Glutamatergic neuron (in vitro differentiated cells): ENCODE measurements at regions not wholly inside any gene's neighbourhood (a gene's known extent, or its start where the extent isn't known, plus 50 kb on each side); places are given as distances from the start of the nearest gene placed in this dataset.

Experiments used
- DNase-seq: peaks from one replicate; pipeline ENCODE4 v3.0.0; 2022
- H3K27ac Mint-ChIP-seq: one replicate; pipeline ENCODE4 v1.8.0; 2020; ENCODE audit warnings: mild to moderate bottlenecking, mixed read lengths, inconsistent platforms; ENCODE audit not compliant: unreplicated experiment
- H3K27me3 Mint-ChIP-seq: one replicate; pipeline ENCODE4 v1.8.0; 2020; ENCODE audit warnings: mild to moderate bottlenecking, moderate library complexity, mixed read lengths, inconsistent platforms; ENCODE audit not compliant: unreplicated experiment
- H3K36me3 Mint-ChIP-seq: one replicate; pipeline ENCODE4 v1.8.0; 2020; ENCODE audit warnings: mild to moderate bottlenecking, mixed read lengths, inconsistent platforms; ENCODE audit not compliant: unreplicated experiment
- H3K4me1 Mint-ChIP-seq: one replicate; pipeline ENCODE4 v1.8.0; 2020; ENCODE audit warnings: mild to moderate bottlenecking, low read depth, mixed read lengths, inconsistent platforms; ENCODE audit not compliant: unreplicated experiment
- H3K4me3 Mint-ChIP-seq: one replicate; pipeline ENCODE4 v1.8.0; 2020; ENCODE audit warnings: mild to moderate bottlenecking, mixed read lengths, inconsistent platforms; ENCODE audit not compliant: unreplicated experiment
- H3K9me3 Mint-ChIP-seq: one replicate; pipeline ENCODE4 v1.8.0; 2020; ENCODE audit warnings: mild to moderate bottlenecking, moderate library complexity, mixed read lengths, inconsistent platforms; ENCODE audit not compliant: unreplicated experiment
- TF ChIP-seq, protein P1 (sequence below): fragments of 200-600 bp; sonication (generic); IDR thresholded peaks from one replicate; pipeline ENCODE4 v1.5.0; 2021; ENCODE audit not compliant: partially characterized antibody, unreplicated experiment

DNA sequence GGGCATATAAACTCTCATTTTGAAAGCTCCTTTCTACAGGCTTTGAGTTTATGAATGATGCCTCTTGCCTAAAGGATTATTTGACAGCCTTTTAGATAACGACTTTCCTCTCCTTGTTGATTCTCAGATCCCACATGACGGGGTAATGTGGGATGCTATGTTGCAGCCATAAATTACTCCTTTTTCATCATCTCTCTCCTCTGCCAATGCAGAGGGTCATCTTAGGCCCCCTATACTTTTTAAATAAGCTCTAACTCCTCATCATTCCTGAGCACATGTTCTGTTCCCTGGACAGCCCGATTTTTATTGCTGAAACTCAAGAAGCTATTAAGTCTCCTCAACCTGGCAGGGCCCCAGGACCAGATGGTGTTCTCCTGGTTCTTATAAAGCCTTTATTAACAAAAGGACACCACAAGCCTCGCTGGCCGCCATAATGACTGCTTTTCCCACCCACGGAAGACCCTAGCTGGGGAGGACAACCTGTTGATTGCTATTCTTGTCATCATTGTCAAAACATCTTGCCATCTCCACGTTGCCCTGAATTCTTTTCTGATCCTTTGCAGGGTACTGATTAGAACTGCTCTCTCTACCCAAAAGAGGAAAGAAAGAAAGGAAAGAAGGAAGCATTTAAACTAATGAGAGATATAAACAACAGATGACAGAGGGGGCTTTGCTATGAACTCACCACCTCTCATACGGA is 150.7 kb downstream of the DHX15 start:
- Mint-ChIP-seq H3K4me1 (no peaks in the 10 kb centered on the region), H3K4me3 (no peak overlapping the region), H3K9me3 (no peaks in the 10 kb centered on the region), H3K36me3 (peaks cover 5% of the 10 kb centered on the region), H3K27me3 (no peaks in the 10 kb centered on the region), H3K27ac (no peak overlapping the region)
- DNase-seq, result no peak
- TF ChIP-seq, protein P1, sequence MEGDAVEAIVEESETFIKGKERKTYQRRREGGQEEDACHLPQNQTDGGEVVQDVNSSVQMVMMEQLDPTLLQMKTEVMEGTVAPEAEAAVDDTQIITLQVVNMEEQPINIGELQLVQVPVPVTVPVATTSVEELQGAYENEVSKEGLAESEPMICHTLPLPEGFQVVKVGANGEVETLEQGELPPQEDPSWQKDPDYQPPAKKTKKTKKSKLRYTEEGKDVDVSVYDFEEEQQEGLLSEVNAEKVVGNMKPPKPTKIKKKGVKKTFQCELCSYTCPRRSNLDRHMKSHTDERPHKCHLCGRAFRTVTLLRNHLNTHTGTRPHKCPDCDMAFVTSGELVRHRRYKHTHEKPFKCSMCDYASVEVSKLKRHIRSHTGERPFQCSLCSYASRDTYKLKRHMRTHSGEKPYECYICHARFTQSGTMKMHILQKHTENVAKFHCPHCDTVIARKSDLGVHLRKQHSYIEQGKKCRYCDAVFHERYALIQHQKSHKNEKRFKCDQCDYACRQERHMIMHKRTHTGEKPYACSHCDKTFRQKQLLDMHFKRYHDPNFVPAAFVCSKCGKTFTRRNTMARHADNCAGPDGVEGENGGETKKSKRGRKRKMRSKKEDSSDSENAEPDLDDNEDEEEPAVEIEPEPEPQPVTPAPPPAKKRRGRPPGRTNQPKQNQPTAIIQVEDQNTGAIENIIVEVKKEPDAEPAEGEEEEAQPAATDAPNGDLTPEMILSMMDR, result no peak

DNA sequence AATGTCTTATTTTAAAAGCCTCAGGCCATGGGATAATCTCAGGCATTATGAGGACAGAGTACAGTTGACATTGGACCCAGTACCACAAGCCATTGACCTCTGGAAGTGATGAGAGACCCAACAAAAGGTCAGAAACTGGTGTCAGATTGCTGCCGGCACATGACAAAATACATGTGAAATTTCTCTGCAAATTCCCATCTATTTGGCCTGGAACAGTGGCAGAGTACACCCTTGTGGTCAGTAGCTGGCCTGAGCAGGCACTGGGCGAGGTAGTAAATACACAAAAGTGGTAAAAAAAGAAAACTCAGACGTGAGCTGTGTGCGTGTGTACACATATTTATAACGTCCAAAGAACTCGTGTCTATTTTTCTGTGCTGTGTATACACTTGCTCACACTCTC is 155.5 kb downstream of the DHX15 start:
- H3K9me3 Mint-ChIP-seq, result no peaks in the 10 kb centered on the region
- TF ChIP-seq, protein P1, result no peak
- peaks cover 2% of the 10 kb centered on the region for H3K27me3 Mint-ChIP-seq
- H3K4me1 Mint-ChIP-seq, result no peaks in the 10 kb centered on the region
- no peak overlapping the region for H3K4me3 Mint-ChIP-seq
- no peak overlapping the region for H3K27ac Mint-ChIP-seq
- DNase-seq, result no peak
- peaks cover 5% of the 10 kb centered on the region for H3K36me3 Mint-ChIP-seq

DNA sequence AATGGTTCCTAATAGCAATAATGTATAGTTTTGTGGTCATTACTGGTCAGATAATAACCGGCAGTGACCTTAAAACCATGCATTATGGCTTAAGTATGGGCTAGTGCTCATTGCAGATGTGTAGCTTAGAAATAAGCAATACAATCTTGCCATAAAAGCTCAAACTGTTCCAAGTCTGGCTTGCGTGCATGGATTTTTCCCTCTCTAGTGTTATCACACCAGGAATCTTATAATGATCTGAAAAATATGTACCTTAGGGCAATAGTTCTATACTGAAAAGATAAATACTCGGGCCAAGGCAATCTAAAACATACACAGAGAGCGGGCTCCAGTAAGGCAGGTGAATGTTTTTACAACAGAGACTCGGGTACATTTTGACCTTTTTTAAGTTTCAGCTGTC is 157.8 kb downstream of the DHX15 start:
- Mint-ChIP-seq H3K36me3 (no peaks in the 10 kb centered on the region), H3K9me3 (no peaks in the 10 kb centered on the region), H3K27ac (no peak overlapping the region)

DNA sequence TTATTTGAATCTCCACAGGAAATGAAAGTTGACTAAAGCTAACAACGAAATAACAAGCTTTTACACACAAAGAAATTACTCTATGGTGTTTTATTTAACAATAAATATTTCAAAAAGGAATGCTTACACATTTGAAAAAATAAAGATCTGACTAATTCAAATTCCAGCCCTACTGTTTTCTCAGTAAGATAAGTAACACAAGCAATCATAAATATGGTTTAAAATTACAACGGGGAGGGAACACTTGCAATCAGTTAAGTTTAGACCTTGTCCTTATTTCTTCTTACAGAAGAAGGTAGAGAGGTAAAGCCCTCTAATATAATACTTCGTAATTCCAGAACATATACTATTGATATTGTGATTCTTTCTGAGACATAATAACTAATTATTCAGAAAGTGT is 158.5 kb downstream of the DHX15 start:
- Mint-ChIP-seq H3K36me3 (no peaks in the 10 kb centered on the region), H3K27ac (no peak overlapping the region), H3K4me1 (no peaks in the 10 kb centered on the region), H3K27me3 (peaks cover 2% of the 10 kb centered on the region), H3K9me3 (no peaks in the 10 kb centered on the region), H3K4me3 (no peak overlapping the region)
- DNase-seq, result no peak
- TF ChIP-seq, protein P1, result no peak

More for the DNA sequence above, 157.8 kb downstream of the DHX15 start:
- TF ChIP-seq, protein P1, result no peak
- H3K27me3 Mint-ChIP-seq, result peaks cover 2% of the 10 kb centered on the region
- no peaks in the 10 kb centered on the region for H3K4me1 Mint-ChIP-seq
- no peak overlapping the region for H3K4me3 Mint-ChIP-seq
- DNase-seq, result no peak

DNA sequence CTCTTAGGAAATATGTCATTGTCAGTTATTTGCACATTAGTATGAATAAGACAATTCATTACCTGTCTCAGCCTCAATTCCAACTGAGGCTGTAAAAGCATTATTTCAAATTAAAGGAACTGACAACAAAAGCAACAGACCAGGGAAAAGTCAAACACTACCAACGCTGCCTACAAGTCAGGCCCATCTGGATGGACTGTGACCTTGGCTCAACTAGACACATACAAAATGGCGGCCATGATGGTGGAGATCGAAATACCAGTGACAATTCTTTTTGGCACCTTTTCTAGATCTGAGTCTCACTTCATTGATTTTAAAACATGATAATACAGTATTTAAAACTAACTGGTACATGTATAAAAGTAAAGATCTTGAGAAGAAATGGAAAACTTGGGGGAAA is 160.7 kb downstream of the DHX15 start:
- Mint-ChIP-seq H3K4me1 (peaks cover 6% of the 10 kb centered on the region), H3K27me3 (peaks cover 2% of the 10 kb centered on the region), H3K4me3 (no peak overlapping the region), H3K27ac (no peak overlapping the region), H3K36me3 (no peaks in the 10 kb centered on the region), H3K9me3 (no peaks in the 10 kb centered on the region)
- DNase-seq, result no peak
- TF ChIP-seq, protein P1, result no peak
